Astrocyte (in vitro differentiated cells and primary cell): ENCODE measurements at regions not wholly inside any gene's neighbourhood (a gene's known extent, or its start where the extent isn't known, plus 50 kb on each side); places are given as distances from the start of the nearest gene placed in this dataset.

Experiments used
- CTCF ChIP-seq: IDR thresholded peaks from 2 replicates; pipeline ENCODE4 v1.5.1; 2011; ENCODE audit warnings: low read depth, mild to moderate bottlenecking, inconsistent platforms, low read length, moderate library complexity; ENCODE audit not compliant: insufficient read depth
- EZH2 ChIP-seq: IDR thresholded peaks from 2 replicates; pipeline ENCODE4 v1.6.1; 2012; ENCODE audit warnings: mild to moderate bottlenecking, low read length, inconsistent platforms; ENCODE audit not compliant: insufficient read depth

DNA sequence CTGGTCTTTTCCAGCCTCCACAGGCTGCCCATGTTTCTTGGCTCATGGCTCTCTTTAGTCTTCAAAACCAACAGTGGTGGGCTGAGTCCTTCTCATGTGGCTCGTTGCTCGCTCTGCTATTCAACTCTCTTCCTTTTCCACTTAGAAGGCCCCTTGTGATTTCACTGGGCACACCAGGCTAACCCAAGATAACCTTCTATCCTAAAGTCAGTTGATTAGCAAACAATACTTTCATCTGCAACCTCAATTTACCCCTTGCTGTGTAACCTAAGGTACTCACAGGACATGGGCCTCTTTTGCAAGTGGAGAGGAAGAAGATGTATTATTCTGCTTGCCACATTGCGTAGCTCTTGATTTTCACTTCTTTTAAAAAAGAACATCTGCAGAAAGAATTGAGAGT is 79.6 kb downstream of the UTRN start:
- TF ChIP-seq EZH2, result no peak
- no peak for TF ChIP-seq CTCF
